ENCODE measurements at regions not wholly inside any gene's neighbourhood (a gene's known extent, or its start where the extent isn't known, plus 50 kb on each side); places are given as distances from the start of the nearest gene placed in this dataset.

GRCh38 chr1:222979561-222979960 is 163.5 kb downstream of the TLR5 start:
- Mint-ChIP-seq H3K9me3 (no peaks in the 10 kb centered on the region), H3K4me3 (no peak overlapping the region), H3K36me3 (peaks cover 6% of the 10 kb centered on the region), H3K27me3 (no peaks in the 10 kb centered on the region), H3K27ac (no peak overlapping the region), H3K4me1 (ENCODE audit: unreplicated experiment) (peaks cover 15% of the 10 kb centered on the region)
- DNase-seq (ENCODE audit: extremely low spot score, unreplicated experiment), result no peak
- no peak for TF ChIP-seq CTCF (conservative IDR thresholded peaks at IDR 0.05)

GRCh38 chr1:222987674-222988076 is 155.4 kb downstream of the TLR5 start:
- Mint-ChIP-seq H3K4me1 (ENCODE audit: unreplicated experiment) (peaks cover 26% of the 10 kb centered on the region), H3K36me3 (peaks cover 7% of the 10 kb centered on the region), H3K27me3 (no peaks in the 10 kb centered on the region), H3K27ac (no peak overlapping the region), H3K4me3 (no peak overlapping the region), H3K9me3 (no peaks in the 10 kb centered on the region)
- DNase-seq (ENCODE audit: extremely low spot score, unreplicated experiment), result no peak
- no peak for TF ChIP-seq CTCF (conservative IDR thresholded peaks at IDR 0.05)

GRCh38 chr1:222989443-222989842 is 153.6 kb downstream of the TLR5 start:
- no peak for DNase-seq (ENCODE audit: extremely low spot score, unreplicated experiment)
- Mint-ChIP-seq H3K4me1 (ENCODE audit: unreplicated experiment) (peaks cover 26% of the 10 kb centered on the region), H3K27me3 (no peaks in the 10 kb centered on the region), H3K27ac (no peak overlapping the region), H3K4me3 (no peak overlapping the region), H3K9me3 (no peaks in the 10 kb centered on the region), H3K36me3 (peaks cover 11% of the 10 kb centered on the region)
- no peak for TF ChIP-seq CTCF (conservative IDR thresholded peaks at IDR 0.05)

GRCh38 chr1:222991177-222991576 is 151.9 kb downstream of the TLR5 start:
- Mint-ChIP-seq H3K4me3 (no peak overlapping the region), H3K4me1 (ENCODE audit: unreplicated experiment) (peaks cover 34% of the 10 kb centered on the region), H3K27ac (no peak overlapping the region), H3K36me3 (peaks cover 9% of the 10 kb centered on the region), H3K27me3 (no peaks in the 10 kb centered on the region), H3K9me3 (no peaks in the 10 kb centered on the region)
- no peak for DNase-seq (ENCODE audit: extremely low spot score, unreplicated experiment)
- no peak for TF ChIP-seq CTCF (conservative IDR thresholded peaks at IDR 0.05)

GRCh38 chr1:222991908-222992307 is 151.1 kb downstream of the TLR5 start:
- peaks cover 40% of the 10 kb centered on the region for H3K4me1 Mint-ChIP-seq (ENCODE audit: unreplicated experiment)
- DNase-seq (ENCODE audit: extremely low spot score, unreplicated experiment), result no peak
- H3K27me3 Mint-ChIP-seq, result no peaks in the 10 kb centered on the region
- H3K36me3 Mint-ChIP-seq, result peaks cover 12% of the 10 kb centered on the region
- H3K27ac Mint-ChIP-seq, result no peak overlapping the region
- no peaks in the 10 kb centered on the region for H3K9me3 Mint-ChIP-seq
- TF ChIP-seq CTCF (conservative IDR thresholded peaks at IDR 0.05), result no peak
- H3K4me3 Mint-ChIP-seq, result no peak overlapping the region

Data from type B pancreatic cell (in vitro differentiated cells).